Activated CD4-positive, alpha-beta memory T cell treated with anti-CD3 and anti-CD28 coated beads for 36 hours (primary cell): ENCODE measurements at regions not wholly inside any gene's neighbourhood (a gene's known extent, or its start where the extent isn't known, plus 50 kb on each side); places are given as distances from the start of the nearest gene placed in this dataset.

Experiments used
- CTCF ChIA-PET: fragments of 350-600 bp; sonication (Branson Sonifier 250); formaldehyde crosslinking; loops from one replicate; lab custom pipeline; 2021; ENCODE audit warnings: antibody characterized with exemption, inconsistent platforms; lab: Charles Lee
- POLR2A ChIA-PET: fragments of 350-600 bp; sonication (Branson Sonifier 250); formaldehyde crosslinking; loops from one replicate; lab custom pipeline; 2021; ENCODE audit warnings: antibody characterized with exemption; lab: Charles Lee
- DNase-seq: peaks from one replicate; pipeline ENCODE4 v3.0.0-alpha.2; 2020
- H3K27ac Mint-ChIP-seq: one replicate; pipeline ENCODE4 v1.8.0; 2021; ENCODE audit warnings: mixed read lengths
- H3K27me3 Mint-ChIP-seq: one replicate; pipeline ENCODE4 v1.8.0; 2021; ENCODE audit warnings: mixed read lengths
- H3K36me3 Mint-ChIP-seq: one replicate; pipeline ENCODE4 v1.8.0; 2021; ENCODE audit warnings: mixed read lengths
- H3K4me1 Mint-ChIP-seq: one replicate; pipeline ENCODE4 v1.8.0; 2021; ENCODE audit warnings: low read depth, mixed read lengths
- H3K4me3 Mint-ChIP-seq: one replicate; pipeline ENCODE4 v1.8.0; 2021; ENCODE audit warnings: mild to moderate bottlenecking, mixed read lengths
- H3K9me3 Mint-ChIP-seq: one replicate; pipeline ENCODE4 v1.8.0; 2021; ENCODE audit warnings: mixed read lengths
- intact Hi-C: fragments of 100-400 bp; cut with micrococcal nuclease; formaldehyde crosslinking; loops from one replicate; pipeline ENCODE4 v1.15.1; 2023

- H3K9me3 Mint-ChIP-seq = peaks cover 23% of the 10 kb centered on the region
- no peaks in the 10 kb centered on the region for H3K4me1 Mint-ChIP-seq
- intact Hi-C loops = no loop called here
- POLR2A ChIA-PET = no interaction called here
- H3K27me3 Mint-ChIP-seq = no peaks in the 10 kb centered on the region
- DNase-seq = no peak
- no peak overlapping the region for H3K27ac Mint-ChIP-seq
- H3K36me3 Mint-ChIP-seq = no peaks in the 10 kb centered on the region
- CTCF ChIA-PET = no interaction called here
- no peak overlapping the region for H3K4me3 Mint-ChIP-seq
Measured at GRCh38 chr5:24909210-24909609, 264.4 kb upstream of the CDH10 start.

- Mint-ChIP-seq H3K27ac (no peak overlapping the region), H3K9me3 (peaks cover 20% of the 10 kb centered on the region), H3K4me3 (no peak overlapping the region), H3K36me3 (no peaks in the 10 kb centered on the region), H3K27me3 (no peaks in the 10 kb centered on the region), H3K4me1 (no peaks in the 10 kb centered on the region)
- CTCF ChIA-PET = no interaction called here
- DNase-seq = no peak
- intact Hi-C loops = no loop called here
- POLR2A ChIA-PET = no interaction called here
Measured at GRCh38 chr5:24906689-24907088, 261.9 kb upstream of the CDH10 start.

GRCh38 chr5:24904981-24905517 lies 260.3 kb upstream of the CDH10 start:
- H3K4me1 Mint-ChIP-seq = no peaks in the 10 kb centered on the region
- H3K36me3 Mint-ChIP-seq = no peaks in the 10 kb centered on the region
- POLR2A ChIA-PET = no interaction called here
- CTCF ChIA-PET = no interaction called here
- DNase-seq = no peak
- H3K27me3 Mint-ChIP-seq = no peaks in the 10 kb centered on the region
- H3K27ac Mint-ChIP-seq = no peak overlapping the region
- H3K4me3 Mint-ChIP-seq = no peak overlapping the region
- intact Hi-C loops = no loop called here
- H3K9me3 Mint-ChIP-seq = peaks cover 20% of the 10 kb centered on the region

- Mint-ChIP-seq H3K9me3 (peaks cover 25% of the 10 kb centered on the region), H3K27me3 (no peaks in the 10 kb centered on the region), H3K27ac (no peak overlapping the region), H3K36me3 (no peaks in the 10 kb centered on the region), H3K4me3 (no peak overlapping the region), H3K4me1 (no peaks in the 10 kb centered on the region)
- DNase-seq = no peak
- ChIA-PET POLR2A (no interaction called here), CTCF (no interaction called here)
- intact Hi-C loops = no loop called here
Measured at GRCh38 chr5:24899180-24899579, 254.4 kb upstream of the CDH10 start.

GRCh38 chr5:24864244-24864643 lies 219.5 kb upstream of the CDH10 start:
- no peaks in the 10 kb centered on the region for H3K4me1 Mint-ChIP-seq
- intact Hi-C loops = no loop called here
- ChIA-PET CTCF (no interaction called here), POLR2A (no interaction called here)
- peaks cover 22% of the 10 kb centered on the region for H3K9me3 Mint-ChIP-seq
- H3K27me3 Mint-ChIP-seq = no peaks in the 10 kb centered on the region
- no peaks in the 10 kb centered on the region for H3K36me3 Mint-ChIP-seq
- H3K27ac Mint-ChIP-seq = no peak overlapping the region
- H3K4me3 Mint-ChIP-seq = no peak overlapping the region
- DNase-seq = no peak

GRCh38 chr5:24862117-24862516 lies 217.3 kb upstream of the CDH10 start:
- H3K27me3 Mint-ChIP-seq = no peaks in the 10 kb centered on the region
- no peak overlapping the region for H3K27ac Mint-ChIP-seq
- intact Hi-C loops = no loop called here
- no peak for DNase-seq
- H3K36me3 Mint-ChIP-seq = no peaks in the 10 kb centered on the region
- POLR2A ChIA-PET = no interaction called here
- CTCF ChIA-PET = no interaction called here
- H3K9me3 Mint-ChIP-seq = peaks cover 19% of the 10 kb centered on the region
- no peak overlapping the region for H3K4me3 Mint-ChIP-seq
- H3K4me1 Mint-ChIP-seq = no peaks in the 10 kb centered on the region

- CTCF ChIA-PET = no interaction called here
- intact Hi-C loops = no loop called here
- no peaks in the 10 kb centered on the region for H3K27me3 Mint-ChIP-seq
- H3K27ac Mint-ChIP-seq = no peak overlapping the region
- POLR2A ChIA-PET = no interaction called here
- H3K4me3 Mint-ChIP-seq = no peak overlapping the region
- H3K4me1 Mint-ChIP-seq = no peaks in the 10 kb centered on the region
- peaks cover 23% of the 10 kb centered on the region for H3K9me3 Mint-ChIP-seq
- no peak for DNase-seq
- H3K36me3 Mint-ChIP-seq = no peaks in the 10 kb centered on the region
Measured at GRCh38 chr5:24855485-24855884, 210.7 kb upstream of the CDH10 start.

GRCh38 chr5:24854850-24855249 lies 210.1 kb upstream of the CDH10 start:
- H3K4me1 Mint-ChIP-seq = no peaks in the 10 kb centered on the region
- H3K9me3 Mint-ChIP-seq = peaks cover 23% of the 10 kb centered on the region
- no peaks in the 10 kb centered on the region for H3K36me3 Mint-ChIP-seq
- no peak overlapping the region for H3K4me3 Mint-ChIP-seq
- ChIA-PET POLR2A (no interaction called here), CTCF (no interaction called here)
- no peaks in the 10 kb centered on the region for H3K27me3 Mint-ChIP-seq
- no peak overlapping the region for H3K27ac Mint-ChIP-seq
- intact Hi-C loops = no loop called here
- DNase-seq = no peak

GRCh38 chr5:24854350-24854749 lies 209.6 kb upstream of the CDH10 start:
- CTCF ChIA-PET = no interaction called here
- no peak overlapping the region for H3K27ac Mint-ChIP-seq
- no peaks in the 10 kb centered on the region for H3K4me1 Mint-ChIP-seq
- intact Hi-C loops = no loop called here
- no peaks in the 10 kb centered on the region for H3K36me3 Mint-ChIP-seq
- DNase-seq = no peak
- peaks cover 23% of the 10 kb centered on the region for H3K9me3 Mint-ChIP-seq
- H3K27me3 Mint-ChIP-seq = no peaks in the 10 kb centered on the region
- POLR2A ChIA-PET = no interaction called here
- H3K4me3 Mint-ChIP-seq = no peak overlapping the region

GRCh38 chr5:24850926-24851486 lies 206.2 kb upstream of the CDH10 start:
- POLR2A ChIA-PET = no interaction called here
- no peak overlapping the region for H3K27ac Mint-ChIP-seq

GRCh38 chr5:24849210-24849609 lies 204.4 kb upstream of the CDH10 start:
- Mint-ChIP-seq H3K4me3 (no peak overlapping the region), H3K36me3 (no peaks in the 10 kb centered on the region), H3K27me3 (no peaks in the 10 kb centered on the region), H3K4me1 (no peaks in the 10 kb centered on the region), H3K9me3 (peaks cover 23% of the 10 kb centered on the region), H3K27ac (no peak overlapping the region)
- POLR2A ChIA-PET = no interaction called here
- intact Hi-C loops = no loop called here
- CTCF ChIA-PET = no interaction called here
- DNase-seq = no peak

More at GRCh38 chr5:24850926-24851486, 206.2 kb upstream of the CDH10 start:
- CTCF ChIA-PET = no interaction called here
- H3K9me3 Mint-ChIP-seq = peaks cover 32% of the 10 kb centered on the region
- no peaks in the 10 kb centered on the region for H3K36me3 Mint-ChIP-seq
- H3K27me3 Mint-ChIP-seq = no peaks in the 10 kb centered on the region
- intact Hi-C loops = no loop called here
- H3K4me1 Mint-ChIP-seq = no peaks in the 10 kb centered on the region
- no peak overlapping the region for H3K4me3 Mint-ChIP-seq
- DNase-seq = no peak

GRCh38 chr5:24831989-24832388 lies 187.2 kb upstream of the CDH10 start:
- H3K36me3 Mint-ChIP-seq = no peaks in the 10 kb centered on the region
- H3K4me3 Mint-ChIP-seq = no peak overlapping the region
- no peak overlapping the region for H3K27ac Mint-ChIP-seq
- ChIA-PET CTCF (no interaction called here), POLR2A (no interaction called here)
- no peaks in the 10 kb centered on the region for H3K4me1 Mint-ChIP-seq
- no peaks in the 10 kb centered on the region for H3K27me3 Mint-ChIP-seq
- peaks cover 28% of the 10 kb centered on the region for H3K9me3 Mint-ChIP-seq
- DNase-seq = no peak
- intact Hi-C loops = no loop called here

- peaks cover 26% of the 10 kb centered on the region for H3K9me3 Mint-ChIP-seq
- CTCF ChIA-PET = no interaction called here
- no peak overlapping the region for H3K27ac Mint-ChIP-seq
Measured at GRCh38 chr5:24823625-24824024, 178.8 kb upstream of the CDH10 start.

More at GRCh38 chr5:24823625-24824024, 178.8 kb upstream of the CDH10 start:
- intact Hi-C loops = no loop called here
- no peaks in the 10 kb centered on the region for H3K27me3 Mint-ChIP-seq
- H3K36me3 Mint-ChIP-seq = no peaks in the 10 kb centered on the region
- DNase-seq = no peak
- H3K4me1 Mint-ChIP-seq = no peaks in the 10 kb centered on the region
- no peak overlapping the region for H3K4me3 Mint-ChIP-seq
- POLR2A ChIA-PET = no interaction called here
